ENCODE measurements at regions not wholly inside any gene's neighbourhood (a gene's known extent, or its start where the extent isn't known, plus 50 kb on each side); places are given as distances from the start of the nearest gene placed in this dataset.

GRCh38 chr14:71556730-71557129 lies 375.5 kb upstream of the RGS6 start:
- TF ChIP-seq CTCF (IDR thresholded peaks at IDR 0.05; ENCODE audit: insufficient read depth, low read length, poor library complexity, severe bottlenecking): no peak
- TF ChIP-seq EZH2phosphoT487 (conservative IDR thresholded peaks at IDR 0.05; ENCODE audit: low read length): no peak

Data from SU-DHL-6 (cell line).